ENCODE measurements at regions not wholly inside any gene's neighbourhood (a gene's known extent, or its start where the extent isn't known, plus 50 kb on each side); places are given as distances from the start of the nearest gene placed in this dataset.

DNA sequence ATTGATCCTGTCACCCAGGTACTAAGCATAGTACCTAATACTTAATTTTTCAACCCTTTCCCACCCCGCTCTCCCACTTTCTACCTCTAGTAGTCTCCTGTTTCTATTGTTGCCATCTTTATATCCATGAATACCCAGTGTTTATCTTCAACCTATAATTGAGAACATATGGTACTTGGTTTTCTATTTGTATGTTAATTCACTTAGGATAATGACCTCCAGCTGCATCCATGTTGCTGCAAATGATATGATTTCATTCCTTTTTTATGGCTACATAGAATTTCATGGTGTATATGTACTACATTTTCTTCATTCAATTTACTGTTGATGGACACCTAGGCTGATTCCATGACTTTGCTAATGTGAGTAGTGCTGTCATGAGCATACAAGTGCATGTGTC is 547.3 kb upstream of the NOVA1 start:
- no peaks in the 10 kb centered on the region for H3K4me1 ChIP-seq
- H3K9me3 ChIP-seq, result no peaks in the 10 kb centered on the region
- TF ChIP-seq CTCF (IDR thresholded peaks at IDR 0.05; ENCODE audit: insufficient read depth in 1 of 2, low read depth in 1 of 2, low read length in 1 of 2, severe bottlenecking in 1 of 2, unreplicated experiment in 1 of 2), result no peak
- H3K27me3 Mint-ChIP-seq (ENCODE audit: insufficient read depth, unreplicated experiment), result no peaks in the 10 kb centered on the region
- H3K4me1 Mint-ChIP-seq (ENCODE audit: low read depth, unreplicated experiment), result no peaks in the 10 kb centered on the region
- DNase-seq, result no peak
- no peaks in the 10 kb centered on the region for H3K36me3 Mint-ChIP-seq (ENCODE audit: insufficient read depth, unreplicated experiment)
- no peaks in the 10 kb centered on the region for H3K9me3 Mint-ChIP-seq (ENCODE audit: unreplicated experiment)
- H3K27ac Mint-ChIP-seq (ENCODE audit: unreplicated experiment), result no peak overlapping the region
- H3K27me3 ChIP-seq (replicated peaks; ENCODE audit: control insufficient read depth, insufficient read depth, low read length), result no peaks in the 10 kb centered on the region
- intact Hi-C loops (cut with micrococcal nuclease; ENCODE audit: unreplicated experiment), result no loop called here
- H3K36me3 ChIP-seq (ENCODE audit: control insufficient read depth, insufficient read depth, low read length), result no peaks in the 10 kb centered on the region
- no TSS peak for BruUV-seq (replicated peaks)
- CTCF ChIA-PET, result no interaction called here
- POLR2A ChIA-PET, result no interaction called here
- H3K4me3 Mint-ChIP-seq (ENCODE audit: unreplicated experiment), result no peak overlapping the region
- no peak overlapping the region for H3K4me3 ChIP-seq (ENCODE audit: low read depth, low read length)

DNA sequence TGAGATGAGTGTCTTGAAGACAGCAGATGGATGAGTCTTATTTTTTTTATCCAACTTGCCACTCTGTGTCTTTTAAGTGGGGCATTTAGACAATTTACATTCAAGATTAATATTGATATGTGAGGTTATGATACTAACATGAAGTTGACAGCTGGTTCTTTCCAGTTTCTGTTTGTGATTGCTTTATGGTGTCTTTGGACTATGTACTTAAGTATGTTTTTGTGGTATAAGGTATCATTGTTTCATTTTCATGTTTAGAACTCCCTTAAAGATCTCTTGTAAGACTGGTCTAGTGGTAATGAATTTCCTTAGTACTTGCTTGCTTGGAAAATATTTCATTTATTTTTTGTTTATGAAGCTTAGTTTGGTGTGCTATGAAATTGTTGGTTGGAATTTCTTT is 550.3 kb upstream of the NOVA1 start:
- BruUV-seq (replicated peaks), result no TSS peak
- H3K4me1 ChIP-seq, result no peaks in the 10 kb centered on the region
- no peak for DNase-seq
- no peaks in the 10 kb centered on the region for H3K9me3 ChIP-seq
- TF ChIP-seq CTCF (IDR thresholded peaks at IDR 0.05; ENCODE audit: insufficient read depth in 1 of 2, low read depth in 1 of 2, low read length in 1 of 2, severe bottlenecking in 1 of 2, unreplicated experiment in 1 of 2), result no peak
- ChIA-PET POLR2A (no interaction called here), CTCF (no interaction called here)
- Mint-ChIP-seq H3K4me3 (ENCODE audit: unreplicated experiment) (no peak overlapping the region), H3K27me3 (ENCODE audit: insufficient read depth, unreplicated experiment) (no peaks in the 10 kb centered on the region), H3K27ac (ENCODE audit: unreplicated experiment) (no peak overlapping the region), H3K9me3 (ENCODE audit: unreplicated experiment) (no peaks in the 10 kb centered on the region), H3K4me1 (ENCODE audit: low read depth, unreplicated experiment) (no peaks in the 10 kb centered on the region), H3K36me3 (ENCODE audit: insufficient read depth, unreplicated experiment) (no peaks in the 10 kb centered on the region)
- H3K27me3 ChIP-seq (replicated peaks; ENCODE audit: control insufficient read depth, insufficient read depth, low read length), result no peaks in the 10 kb centered on the region
- no peaks in the 10 kb centered on the region for H3K36me3 ChIP-seq (ENCODE audit: control insufficient read depth, insufficient read depth, low read length)
- H3K4me3 ChIP-seq (ENCODE audit: low read depth, low read length), result no peak overlapping the region
- intact Hi-C loops (cut with micrococcal nuclease; ENCODE audit: unreplicated experiment), result no loop called here

- CTCF ChIA-PET, result no interaction called here
- Histone ChIP-seq H3K36me3 (ENCODE audit: control insufficient read depth, insufficient read depth, low read length) (no peaks in the 10 kb centered on the region), H3K4me3 (ENCODE audit: low read depth, low read length) (no peak overlapping the region), H3K9me3 (no peaks in the 10 kb centered on the region), H3K4me1 (no peaks in the 10 kb centered on the region), H3K27me3 (replicated peaks; ENCODE audit: control insufficient read depth, insufficient read depth, low read length) (no peaks in the 10 kb centered on the region)
- Mint-ChIP-seq H3K4me1 (ENCODE audit: low read depth, unreplicated experiment) (no peaks in the 10 kb centered on the region), H3K27me3 (ENCODE audit: insufficient read depth, unreplicated experiment) (no peaks in the 10 kb centered on the region), H3K4me3 (ENCODE audit: unreplicated experiment) (no peak overlapping the region), H3K9me3 (ENCODE audit: unreplicated experiment) (no peaks in the 10 kb centered on the region), H3K27ac (ENCODE audit: unreplicated experiment) (no peak overlapping the region), H3K36me3 (ENCODE audit: insufficient read depth, unreplicated experiment) (no peaks in the 10 kb centered on the region)
- intact Hi-C loops (cut with micrococcal nuclease; ENCODE audit: unreplicated experiment), result no loop called here
- POLR2A ChIA-PET, result no interaction called here
- TF ChIP-seq CTCF (IDR thresholded peaks at IDR 0.05; ENCODE audit: insufficient read depth in 1 of 2, low read depth in 1 of 2, low read length in 1 of 2, severe bottlenecking in 1 of 2, unreplicated experiment in 1 of 2), result no peak
- BruUV-seq (replicated peaks), result no TSS peak
- DNase-seq, result no peak
Observed at GRCh38 chr14:27164139-27164538, 566.3 kb upstream of the NOVA1 start.

Data from Caco-2 (cell line).